Gastrocnemius medialis (tissue), 4 donors: ENCODE measurements at regions not wholly inside any gene's neighbourhood (a gene's known extent, or its start where the extent isn't known, plus 50 kb on each side); places are given as distances from the start of the nearest gene placed in this dataset.

Experiments
- ATAC-seq, 2 donors: fragments of 150-250 bp; one replicate each; pipeline ENCODE4 v1.9.1; 2016
- DNase-seq, 2 donors: peaks; one replicate each; pipeline ENCODE4 v3.0.0-alpha.2; 2019
- H3K27ac ChIP-seq, 4 donors: fragments of 200-600 bp; sonication (generic); 1 replicate in 1 of 4; 2 replicates in 3 of 4; pipeline ENCODE4 v1.5.1; 2016 to 2018; ENCODE audit warnings: mild to moderate bottlenecking in 2 of 4, moderate library complexity in 1 of 4
- H3K27me3 ChIP-seq, 3 donors: fragments of 200-600 bp; sonication (generic) in 2 of 3; 1 replicate in 1 of 3; 2 replicates in 2 of 3; pipeline versions ENCODE4 v1.5.1 to v1.6.0; 2016 to 2019; ENCODE audit warnings: mild to moderate bottlenecking in 1 of 3, moderate library complexity in 1 of 3
- H3K36me3 ChIP-seq, 2 donors: fragments of 200-600 bp; sonication (generic) in 1 of 2; one replicate each; pipeline ENCODE4 v1.5.1; 2017 to 2018
- H3K4me1 ChIP-seq, 2 donors: fragments of 200-600 bp; sonication (generic) in 1 of 2; one replicate each; pipeline ENCODE4 v1.5.1; 2016 to 2017; ENCODE audit warnings: mild to moderate bottlenecking in 2 of 2
- H3K4me3 ChIP-seq, 4 donors: fragments of 200-600 bp; sonication (generic) in 3 of 4; 1 replicate in 1 of 4; 2 replicates in 3 of 4; pipeline ENCODE4 v1.5.1; 2016 to 2019; ENCODE audit warnings: mild to moderate bottlenecking in 2 of 4
- H3K9me3 ChIP-seq, 3 donors: fragments of 200-600 bp; sonication (generic) in 2 of 3; 1 replicate in 1 of 3; 2 replicates in 2 of 3; pipeline ENCODE4 v1.5.1; 2016 to 2019
- POLR2A ChIP-seq, 2 donors: fragments of 450-650 bp; IDR thresholded peaks; one replicate each; pipeline ENCODE4 v1.6.1; 2017; ENCODE audit warnings: antibody characterized with exemption in 2 of 2, mild to moderate bottlenecking in 2 of 2, moderate library complexity in 2 of 2
- in situ Hi-C, 4 donors: fragments of 200-750 bp; cut with MboI; loops; one replicate each; pipeline versions ENCODE4 v1.15.0 to v1.8.0; 2017; ENCODE audit warnings: low sequenced_read_pairs in 4 of 4
- intact Hi-C: fragments of 100-400 bp; cut with DNase I; formaldehyde crosslinking; loops from one replicate; pipeline ENCODE4 v1.15.1; 2023; ENCODE audit warnings: low total_unique reads
- TF ChIP-seq, protein P1 (sequence below), 5 experiments: fragments of 450-650 bp in 3 of 5; fragments of 200-600 bp in 2 of 5; sonication (generic) in 2 of 5; IDR thresholded peaks in 4 of 5; conservative IDR thresholded peaks in 1 of 5; 1 replicate in 4 of 5; 2 replicates in 1 of 5; pipeline ENCODE4 v1.5.1; 2016 to 2019; ENCODE audit warnings: antibody characterized with exemption in 5 of 5, mild to moderate bottlenecking in 3 of 5, moderate library complexity in 3 of 5

DNA sequence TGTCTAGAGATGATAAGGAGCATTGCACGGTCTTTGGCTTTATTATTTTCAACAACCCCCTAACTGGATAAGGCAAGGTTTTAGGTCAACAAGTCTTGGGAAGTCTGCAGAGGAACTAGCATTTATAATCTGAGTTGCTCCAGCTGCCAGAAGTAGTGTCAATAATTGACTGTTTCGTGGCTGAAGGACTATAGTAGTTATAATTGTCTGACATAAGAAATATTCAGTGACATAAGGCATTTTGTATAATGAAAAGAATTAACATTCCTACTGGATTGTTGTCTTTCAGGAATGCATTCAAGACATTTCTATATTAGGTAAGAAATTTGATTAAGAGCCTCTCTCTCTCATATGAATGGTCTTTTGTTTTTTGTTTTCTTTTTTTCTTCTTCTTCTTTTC is 136.9 kb upstream of the SGK1 start:
- ATAC-seq: no peak
- Histone ChIP-seq H3K36me3 (no peaks in the 10 kb centered on the region), H3K27ac (no peak overlapping the region), H3K4me3 (no peak overlapping the region), H3K4me1 (peaks cover 8% of the 10 kb centered on the region in 2 donors), H3K9me3 (no peaks in the 10 kb centered on the region), H3K27me3 (no peaks in the 10 kb centered on the region)
- TF ChIP-seq, protein P1, sequence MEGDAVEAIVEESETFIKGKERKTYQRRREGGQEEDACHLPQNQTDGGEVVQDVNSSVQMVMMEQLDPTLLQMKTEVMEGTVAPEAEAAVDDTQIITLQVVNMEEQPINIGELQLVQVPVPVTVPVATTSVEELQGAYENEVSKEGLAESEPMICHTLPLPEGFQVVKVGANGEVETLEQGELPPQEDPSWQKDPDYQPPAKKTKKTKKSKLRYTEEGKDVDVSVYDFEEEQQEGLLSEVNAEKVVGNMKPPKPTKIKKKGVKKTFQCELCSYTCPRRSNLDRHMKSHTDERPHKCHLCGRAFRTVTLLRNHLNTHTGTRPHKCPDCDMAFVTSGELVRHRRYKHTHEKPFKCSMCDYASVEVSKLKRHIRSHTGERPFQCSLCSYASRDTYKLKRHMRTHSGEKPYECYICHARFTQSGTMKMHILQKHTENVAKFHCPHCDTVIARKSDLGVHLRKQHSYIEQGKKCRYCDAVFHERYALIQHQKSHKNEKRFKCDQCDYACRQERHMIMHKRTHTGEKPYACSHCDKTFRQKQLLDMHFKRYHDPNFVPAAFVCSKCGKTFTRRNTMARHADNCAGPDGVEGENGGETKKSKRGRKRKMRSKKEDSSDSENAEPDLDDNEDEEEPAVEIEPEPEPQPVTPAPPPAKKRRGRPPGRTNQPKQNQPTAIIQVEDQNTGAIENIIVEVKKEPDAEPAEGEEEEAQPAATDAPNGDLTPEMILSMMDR (IDR thresholded peaks at IDR 0.05 in 4 of 5, conservative IDR thresholded peaks at IDR 0.05 in 1 of 5): no peak
- no peak for TF ChIP-seq POLR2A (IDR thresholded peaks at IDR 0.05)
- intact Hi-C loops: no loop called here
- no peak for DNase-seq
- in situ Hi-C loops: loop anchor here in 2 of 4 donors (25.0 kb wide), 1 partner anchor 267 kb away; no protein-coding TSS in a partner anchor

- Histone ChIP-seq H3K9me3 (no peaks in the 10 kb centered on the region), H3K27ac (no peak overlapping the region), H3K27me3 (no peaks in the 10 kb centered on the region), H3K4me3 (no peak overlapping the region), H3K36me3 (no peaks in the 10 kb centered on the region), H3K4me1 (peaks cover 6 to 8% of the 10 kb centered on the region in 2 donors)
- in situ Hi-C loops (loop anchor here in 2 of 4 donors (25.0 kb wide), 1 partner anchor 267 kb away; no protein-coding TSS in a partner anchor), intact Hi-C loops (no loop called here)
- DNase-seq (no peak), ATAC-seq (no peak)
- no peak for TF ChIP-seq POLR2A (IDR thresholded peaks at IDR 0.05)
- TF ChIP-seq, protein P1 (IDR thresholded peaks at IDR 0.05 in 4 of 5, conservative IDR thresholded peaks at IDR 0.05 in 1 of 5): no peak
These were observed 136.0 kb upstream of the SGK1 start for GRCh38 chr6:134453792-134454510.

DNA sequence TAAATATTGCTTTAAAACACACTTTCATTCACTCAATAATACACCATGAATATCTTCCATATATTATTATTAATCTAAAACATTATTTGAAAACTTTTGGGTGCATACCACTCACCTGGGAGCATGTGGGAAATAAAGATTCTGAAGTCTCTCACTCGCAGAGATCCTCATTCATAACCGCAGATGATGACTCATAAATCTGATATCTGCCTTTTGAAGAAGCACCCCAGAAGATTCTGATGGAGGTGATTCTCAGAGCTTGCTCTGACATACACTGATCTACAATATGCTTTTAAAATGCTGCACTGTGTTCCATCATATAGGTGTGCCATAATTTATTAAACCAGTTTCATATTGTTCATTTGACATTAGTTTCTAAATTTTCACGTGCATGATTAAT is 135.0 kb upstream of the SGK1 start:
- Histone ChIP-seq H3K9me3 (no peaks in the 10 kb centered on the region), H3K27ac (no peak overlapping the region), H3K36me3 (no peaks in the 10 kb centered on the region), H3K27me3 (no peaks in the 10 kb centered on the region), H3K4me1 (peaks cover 0 to 10% of the 10 kb centered on the region in 2 donors), H3K4me3 (no peak overlapping the region)
- DNase-seq: no peak
- ATAC-seq: no peak
- no peak for TF ChIP-seq POLR2A (IDR thresholded peaks at IDR 0.05)
- TF ChIP-seq, protein P1 (IDR thresholded peaks at IDR 0.05 in 4 of 5, conservative IDR thresholded peaks at IDR 0.05 in 1 of 5): no peak
- intact Hi-C loops (no loop called here), in situ Hi-C loops (loop anchor here in 2 of 4 donors (25.0 kb wide), 1 partner anchor 266 kb away; no protein-coding TSS in a partner anchor)

GRCh38 chr6:134451529-134451928 is 133.6 kb upstream of the SGK1 start:
- TF ChIP-seq, protein P1 (IDR thresholded peaks at IDR 0.05 in 4 of 5, conservative IDR thresholded peaks at IDR 0.05 in 1 of 5): no peak
- TF ChIP-seq POLR2A (IDR thresholded peaks at IDR 0.05): no peak

More at GRCh38 chr6:134451529-134451928, 133.6 kb upstream of the SGK1 start:
- no peaks in the 10 kb centered on the region for H3K36me3 ChIP-seq
- peaks cover 12 to 21% of the 10 kb centered on the region in 2 donors for H3K4me1 ChIP-seq
- no peaks in the 10 kb centered on the region for H3K9me3 ChIP-seq
- H3K27me3 ChIP-seq: no peaks in the 10 kb centered on the region
- ATAC-seq (no peak), DNase-seq (no peak)
- intact Hi-C loops: no loop called here
- in situ Hi-C loops: loop anchor here in 2 of 4 donors (25.0 kb wide), 1 partner anchor 264 kb away; no protein-coding TSS in a partner anchor
- no peak overlapping the region for H3K27ac ChIP-seq
- H3K4me3 ChIP-seq: no peak overlapping the region
